NCI-H1930 (cell line): ENCODE measurements at regions not wholly inside any gene's neighbourhood (a gene's known extent, or its start where the extent isn't known, plus 50 kb on each side); places are given as distances from the start of the nearest gene placed in this dataset.

ENCODE experiments used
- DNase-seq, 2 experiments: peaks; one replicate each; lab custom pipeline; 2025; lab: John Stamatoyannopoulos, UW

DNA sequence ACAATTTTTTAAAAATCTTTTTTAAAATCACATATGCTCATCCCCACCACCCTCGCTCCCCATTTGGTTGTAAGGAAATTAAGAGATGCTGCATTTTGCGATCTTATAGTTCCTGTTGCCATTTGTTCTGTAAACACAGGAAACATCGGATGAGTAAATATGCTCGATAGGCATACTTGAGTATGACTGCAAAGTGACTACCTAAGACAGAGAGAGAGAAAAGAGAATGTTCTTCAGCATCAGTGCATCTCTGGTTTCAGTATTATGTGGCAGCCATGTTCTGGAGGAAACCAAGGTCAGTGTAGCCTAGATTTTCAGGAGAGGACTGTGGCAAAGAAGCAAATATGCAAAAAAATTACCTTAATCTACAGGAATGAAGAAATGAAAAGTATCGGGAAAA lies 265.5 kb upstream of the FMN2 start:
- no peak for DNase-seq

GRCh38 chr1:239826736-239827135 lies 264.9 kb upstream of the FMN2 start:
- DNase-seq: no peak

DNA sequence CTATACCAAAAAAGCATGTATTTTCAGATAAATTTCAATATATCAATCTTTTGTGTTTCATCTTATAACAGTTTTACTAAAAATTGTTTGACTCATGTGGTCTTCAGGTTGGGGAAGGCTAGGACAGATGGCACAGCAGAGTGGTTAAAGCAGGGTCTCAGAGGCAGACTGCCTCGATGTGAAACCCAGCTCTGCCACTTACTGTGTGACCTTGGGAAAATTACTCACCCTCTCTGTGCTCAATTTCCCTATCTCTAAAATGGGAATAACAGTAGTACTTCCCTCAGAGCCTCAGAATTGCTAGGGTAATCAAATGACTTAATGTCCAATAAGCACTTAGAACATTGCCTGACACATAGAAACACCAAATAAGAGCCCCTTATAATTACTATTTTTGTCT lies 262.1 kb upstream of the FMN2 start:
- no peak for DNase-seq

DNA sequence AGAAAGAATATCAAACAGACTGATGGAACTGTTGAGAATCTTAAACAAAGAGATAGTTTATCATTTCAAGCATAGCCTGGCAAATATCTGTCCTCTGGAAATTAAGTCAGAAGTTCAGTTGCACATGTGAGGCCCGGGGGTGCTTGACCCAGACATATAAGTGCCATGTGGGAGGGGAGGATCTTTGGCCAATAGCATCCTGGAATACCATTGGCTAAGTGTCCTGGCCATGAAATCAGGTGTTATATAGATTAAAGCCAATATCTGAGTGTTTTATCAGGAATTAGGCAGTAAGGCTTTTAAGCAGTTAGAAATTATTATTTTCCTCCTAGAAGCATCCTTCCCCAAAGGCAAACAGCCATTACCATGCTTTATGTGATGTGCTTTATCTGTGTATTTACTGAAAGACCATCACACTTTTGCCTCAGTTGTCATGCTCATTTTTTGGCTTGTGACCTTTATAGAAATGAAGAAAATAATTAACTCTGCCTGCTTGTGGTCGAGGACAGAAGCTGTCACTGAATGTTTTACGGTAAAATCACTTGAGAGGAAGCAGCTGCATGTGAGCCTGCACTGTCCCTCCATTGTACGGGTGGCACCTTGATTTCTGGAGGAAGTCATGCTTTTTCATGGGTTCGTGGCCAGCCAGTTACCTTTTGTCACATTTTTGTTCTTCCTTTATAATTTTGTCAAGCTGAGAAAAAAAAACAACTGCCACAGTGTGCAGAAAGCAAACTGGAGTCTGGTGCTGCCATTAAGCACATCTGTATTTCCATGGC lies 259.9 kb upstream of the FMN2 start:
- no peak for DNase-seq

DNA sequence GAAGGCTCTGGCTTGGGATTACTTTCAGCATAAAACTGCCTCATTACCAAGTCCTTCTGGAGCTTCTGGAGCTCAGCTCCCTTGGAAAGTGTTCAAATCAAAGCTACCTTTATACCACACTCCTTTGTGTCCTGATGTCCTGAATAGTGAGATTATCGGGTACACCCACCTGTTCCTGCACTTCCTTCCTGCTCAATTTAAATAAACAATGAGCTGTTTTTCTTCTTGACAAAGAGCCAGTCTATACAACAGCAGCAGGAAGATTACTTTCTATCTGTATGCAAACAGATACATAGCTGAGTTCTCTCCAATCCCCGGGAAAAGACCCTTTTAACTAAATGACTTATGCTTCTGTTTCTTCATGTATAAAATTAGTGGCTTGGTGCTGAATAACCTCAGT lies 258.0 kb upstream of the FMN2 start:
- no peak for DNase-seq

DNA sequence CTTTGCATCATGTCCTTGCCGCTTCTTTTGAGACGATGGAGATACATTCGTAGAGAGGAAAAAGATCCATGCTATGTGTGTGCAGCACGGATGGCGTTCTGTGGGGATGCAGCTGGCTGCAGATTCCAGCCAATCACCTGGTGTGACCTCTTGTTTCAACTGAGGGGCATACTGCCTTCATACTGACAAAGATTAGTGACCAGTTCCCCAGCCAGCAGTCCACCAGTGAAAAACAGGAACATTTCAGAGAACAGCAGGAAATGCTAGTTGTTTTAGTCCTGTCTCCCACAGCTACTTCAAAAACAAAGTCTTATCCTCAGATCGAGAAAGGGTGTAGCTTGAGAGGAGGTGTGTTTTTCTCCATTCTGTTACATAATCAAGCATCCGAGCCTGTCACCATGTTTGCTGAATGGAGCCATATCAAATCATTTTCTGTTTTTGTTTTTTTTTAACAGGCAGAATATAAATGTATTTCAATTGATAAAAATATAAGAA lies 255.7 kb upstream of the FMN2 start:
- DNase-seq: no peak

- no peak for DNase-seq
Observed at GRCh38 chr1:239840336-239840735, 251.3 kb upstream of the FMN2 start.

DNA sequence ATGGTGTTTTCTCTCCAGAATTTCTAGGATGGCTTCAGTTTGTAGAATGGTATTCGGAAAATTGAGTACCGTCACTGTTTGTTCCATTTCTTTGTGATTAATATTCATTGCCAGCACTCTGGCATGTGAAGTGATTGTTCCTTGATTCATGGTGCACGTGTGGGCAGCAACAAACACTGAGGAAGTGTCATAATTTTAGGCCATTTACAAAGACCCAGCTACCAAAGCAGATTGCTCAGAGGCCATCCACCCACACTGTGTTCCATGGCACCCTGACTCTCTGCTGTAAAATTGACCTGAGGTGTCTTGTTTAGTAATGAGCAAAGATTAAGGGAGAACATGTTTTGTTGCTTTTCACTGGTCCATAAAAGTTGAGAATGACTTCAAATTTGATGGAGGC lies 250.9 kb upstream of the FMN2 start:
- DNase-seq: no peak

GRCh38 chr1:239841631-239842030 lies 250.1 kb upstream of the FMN2 start:
- no peak for DNase-seq

DNA sequence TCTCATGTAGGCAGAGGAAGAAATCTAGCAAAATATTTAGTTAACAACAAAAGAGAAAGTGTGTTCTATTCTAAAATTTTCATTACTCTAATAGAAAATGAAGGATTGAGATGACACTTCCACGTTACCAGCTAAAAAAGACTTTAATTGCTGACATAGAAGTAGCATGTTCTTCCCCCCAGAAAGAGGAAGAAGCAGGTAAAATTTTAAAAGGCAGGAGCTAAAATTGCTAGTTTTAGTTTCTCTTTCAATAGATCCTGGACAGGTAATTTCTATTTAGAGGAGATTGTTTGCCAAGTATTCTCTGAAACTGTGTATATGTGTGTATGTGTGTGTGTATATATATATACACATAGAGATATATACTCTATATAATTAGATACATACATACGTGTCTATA lies 248.1 kb upstream of the FMN2 start:
- DNase-seq: no peak

- DNase-seq: no peak
Observed at GRCh38 chr1:239844833-239845232, 246.8 kb upstream of the FMN2 start.

GRCh38 chr1:239854922-239855321 lies 236.8 kb upstream of the FMN2 start:
- peak in 1 of 2 experiments; percentile 34 for DNase-seq

DNA sequence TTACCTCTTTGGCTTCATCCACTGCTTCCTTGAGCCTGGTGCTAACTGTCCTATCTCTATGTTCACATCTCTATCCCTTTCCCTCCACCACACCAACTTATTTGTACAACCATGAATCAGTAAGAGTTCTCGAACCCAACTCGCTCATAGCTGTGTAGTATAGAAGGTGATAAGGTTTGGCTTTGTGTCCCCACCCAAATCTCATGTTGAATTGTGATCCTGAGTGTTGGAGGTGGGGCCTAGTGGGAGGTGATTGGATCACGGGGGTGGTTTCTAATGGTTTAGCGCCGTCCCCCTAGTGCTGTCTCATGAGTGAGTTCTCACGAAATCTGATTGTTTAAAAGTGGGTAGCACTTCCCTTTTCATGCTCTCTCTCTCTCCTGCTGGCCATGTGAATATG lies 235.6 kb upstream of the FMN2 start:
- DNase-seq: no peak

DNA sequence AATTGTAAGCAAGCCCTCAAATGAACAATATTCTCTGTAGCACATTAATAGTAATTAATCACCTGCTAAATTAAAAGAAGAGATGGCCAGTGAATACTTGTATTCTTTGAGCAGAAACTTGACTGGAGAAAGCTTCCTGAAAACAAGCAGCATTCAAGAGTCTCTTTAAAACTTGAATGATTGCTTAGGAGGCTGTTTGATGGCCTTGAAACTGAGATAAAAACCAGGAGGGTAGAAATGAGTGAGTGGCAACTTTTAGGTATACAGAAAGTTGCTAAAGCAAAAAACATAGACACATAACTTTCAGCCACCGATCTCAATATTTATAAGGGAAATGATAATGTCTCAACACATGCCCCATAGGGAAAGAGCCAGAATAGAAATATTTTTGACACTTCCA lies 234.8 kb upstream of the FMN2 start:
- DNase-seq: no peak

DNA sequence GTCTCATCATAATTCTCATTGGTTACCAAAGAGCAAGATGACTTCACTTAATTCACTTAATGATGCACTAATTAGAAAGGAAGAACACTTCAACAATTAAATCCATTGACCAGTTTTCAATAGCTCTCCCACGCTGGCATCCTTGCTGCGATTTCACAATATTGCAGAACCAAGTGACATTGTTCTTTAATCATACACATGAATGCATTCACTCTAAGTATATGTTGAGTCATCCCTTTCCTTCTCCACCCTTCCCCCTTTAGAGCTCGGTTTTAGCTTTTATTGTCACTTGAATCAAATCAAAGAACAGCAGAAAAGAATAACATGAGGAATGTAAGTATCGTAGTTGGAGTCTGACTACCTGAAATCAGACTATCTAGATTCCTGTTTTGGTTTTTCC lies 233.6 kb upstream of the FMN2 start:
- DNase-seq: no peak

GRCh38 chr1:239858529-239858928 lies 233.2 kb upstream of the FMN2 start:
- DNase-seq: no peak

DNA sequence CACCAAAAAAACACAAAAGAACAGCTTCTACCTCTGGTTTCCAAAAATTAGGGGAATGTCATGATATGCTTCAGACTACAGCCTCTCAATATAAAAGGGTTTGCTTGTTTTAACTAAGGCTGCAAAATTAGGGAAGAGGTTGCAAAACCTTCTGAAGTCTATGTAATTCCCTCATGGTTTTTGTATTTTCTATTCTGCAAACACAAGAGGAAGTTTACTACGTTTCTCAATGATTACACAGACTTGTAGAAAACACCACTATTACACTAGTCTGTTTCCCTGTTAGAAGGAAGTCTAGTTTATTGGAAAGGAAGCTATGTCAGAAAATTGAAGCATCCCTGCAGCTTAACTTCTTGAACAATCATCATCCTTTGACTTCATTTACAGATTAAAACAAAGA lies 229.7 kb upstream of the FMN2 start:
- DNase-seq: no peak

GRCh38 chr1:239868058-239868832 lies 223.4 kb upstream of the FMN2 start:
- DNase-seq: no peak

DNA sequence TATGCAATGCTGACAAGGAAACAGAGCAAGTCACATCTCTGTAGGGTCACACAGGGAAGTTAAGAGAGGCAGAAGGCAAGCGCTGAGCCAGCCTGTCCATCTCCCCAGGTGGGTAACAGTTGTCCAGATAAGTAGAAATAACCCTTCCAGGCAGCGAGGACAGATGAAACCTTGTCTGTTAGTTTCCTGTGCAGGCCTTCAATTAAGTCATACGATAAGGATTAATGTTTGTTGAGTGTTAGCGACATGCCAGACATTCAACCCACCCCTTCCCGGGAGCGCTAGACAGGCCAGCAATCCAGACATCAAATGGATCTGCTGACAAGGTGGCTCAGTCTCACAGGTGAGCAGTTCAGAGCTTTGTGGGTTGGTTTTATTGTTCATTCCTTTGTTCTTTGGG lies 221.5 kb upstream of the FMN2 start:
- no peak for DNase-seq

DNA sequence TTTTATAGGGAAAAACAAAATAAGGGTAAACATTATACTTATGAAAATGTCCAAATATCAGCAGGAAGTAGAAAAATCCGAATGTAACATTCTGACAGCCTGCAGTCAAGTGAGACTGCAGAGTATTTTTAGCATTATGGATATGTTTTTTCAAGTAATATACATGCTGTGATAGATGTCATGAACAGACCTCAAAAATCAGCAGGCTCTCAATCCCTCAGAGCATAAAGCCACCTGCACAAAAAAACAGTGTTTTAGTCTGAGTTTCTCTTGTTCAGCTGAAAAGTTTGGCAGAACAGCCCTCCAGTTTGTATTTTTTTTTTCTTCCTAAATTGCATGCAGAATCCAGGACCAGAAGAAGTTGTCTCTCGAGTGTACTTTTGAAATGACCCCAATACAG lies 219.1 kb upstream of the FMN2 start:
- no peak for DNase-seq

DNA sequence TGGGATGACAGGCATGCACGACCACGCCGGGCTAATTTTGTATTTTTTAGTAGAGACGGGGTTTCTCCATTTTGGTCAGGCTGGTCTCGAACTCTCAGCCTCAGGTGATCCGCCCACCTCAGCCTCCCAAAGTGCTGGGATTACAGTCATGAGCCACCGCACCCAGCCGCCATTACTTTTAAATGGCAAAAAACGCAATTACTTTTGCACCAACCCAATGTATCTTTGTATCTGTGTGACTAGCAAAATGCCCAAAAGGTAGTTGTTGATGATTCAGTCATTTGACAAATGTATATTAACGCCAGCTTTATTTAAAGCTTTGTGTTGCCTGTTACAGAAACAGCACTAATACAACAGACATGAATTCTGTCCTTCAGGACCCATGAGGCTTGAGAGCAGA lies 216.9 kb upstream of the FMN2 start:
- no peak for DNase-seq

DNA sequence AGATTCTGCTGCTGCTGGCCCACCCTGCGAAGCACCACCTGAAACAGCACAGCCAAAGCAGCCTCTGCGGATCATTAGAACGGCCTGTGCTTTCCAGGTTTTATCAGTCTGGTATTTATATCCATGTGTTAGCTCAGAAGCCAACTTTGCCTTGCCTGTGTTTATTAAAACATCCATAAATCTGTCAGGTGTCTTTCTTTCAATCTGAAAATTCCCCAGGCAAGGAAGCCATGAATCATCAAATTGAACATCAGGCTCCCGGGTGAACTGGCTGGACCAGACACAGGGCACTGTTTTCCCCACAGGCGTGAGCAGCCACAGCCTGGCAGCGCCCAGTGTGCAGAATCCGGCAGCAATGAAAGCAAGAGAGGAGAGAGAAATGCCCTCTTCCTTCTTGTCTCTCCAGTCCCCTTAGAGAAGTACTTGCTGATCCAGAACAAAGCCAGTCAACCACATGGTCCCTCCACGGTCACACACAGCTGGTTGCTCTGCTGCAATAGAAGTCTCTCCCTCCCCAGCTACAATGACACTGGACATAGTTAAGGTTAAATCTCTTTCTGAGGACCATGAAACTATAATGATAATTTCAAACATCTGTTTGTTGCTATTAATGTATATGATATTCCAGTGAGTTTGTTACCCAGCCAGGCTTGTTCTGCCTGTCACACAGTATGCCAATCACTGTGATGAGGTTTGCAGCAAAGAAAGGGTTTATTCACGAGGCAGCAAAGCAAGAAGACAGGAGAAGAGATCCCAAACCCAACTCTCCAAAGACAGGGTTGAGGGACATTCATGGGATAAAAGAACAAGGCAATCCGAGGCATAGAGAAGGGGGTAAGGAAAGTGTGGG lies 212.1 kb upstream of the FMN2 start:
- DNase-seq: no peak

- DNase-seq: no peak
Observed at GRCh38 chr1:239882967-239883366, 208.7 kb upstream of the FMN2 start.
